AG09319 (cell line): ENCODE measurements at regions not wholly inside any gene's neighbourhood (a gene's known extent, or its start where the extent isn't known, plus 50 kb on each side); places are given as distances from the start of the nearest gene placed in this dataset.

ENCODE experiments used
- DNase-seq: peaks from one replicate; pipeline ENCODE4 v3.0.0-alpha.2; 2010; ENCODE audit warnings: low read depth; ENCODE audit errors: extremely low read depth
- CTCF ChIP-seq: IDR thresholded peaks from 2 replicates; pipeline ENCODE4 v1.5.1; 2011; ENCODE audit warnings: low read depth, mild to moderate bottlenecking, inconsistent platforms, low read length, moderate library complexity

GRCh38 chr16:65668064-65668595 is 546.3 kb upstream of the CDH11 start:
- no peak for DNase-seq
- no peak for TF ChIP-seq CTCF

GRCh38 chr16:65667011-65667578 is 545.2 kb upstream of the CDH11 start:
- no peak for DNase-seq
- TF ChIP-seq CTCF, result peak; percentile 14; the same call in 1 of the 2 replicates

- no peak for TF ChIP-seq CTCF
- DNase-seq, result no peak
Measured at GRCh38 chr16:65666132-65666941, 544.5 kb upstream of the CDH11 start.

- no peak for DNase-seq
- TF ChIP-seq CTCF, result no peak
Measured at GRCh38 chr16:65665586-65665985, 543.7 kb upstream of the CDH11 start.

GRCh38 chr16:65663774-65664173 is 541.9 kb upstream of the CDH11 start:
- DNase-seq, result no peak
- no peak for TF ChIP-seq CTCF

GRCh38 chr16:65662256-65662655 is 540.4 kb upstream of the CDH11 start:
- no peak for DNase-seq
- TF ChIP-seq CTCF, result no peak

GRCh38 chr16:65661558-65661957 is 539.7 kb upstream of the CDH11 start:
- no peak for DNase-seq

More at GRCh38 chr16:65661558-65661957, 539.7 kb upstream of the CDH11 start:
- TF ChIP-seq CTCF, result no peak
